ENCODE measurements at regions not wholly inside any gene's neighbourhood (a gene's known extent, or its start where the extent isn't known, plus 50 kb on each side); places are given as distances from the start of the nearest gene placed in this dataset.

GRCh38 chrX:131614241-131614640 is 70.4 kb downstream of the OR13H1 start (continued):
- TF ChIP-seq ATF2 (tag by site-specific recombination; IDR thresholded peaks at IDR 0.05; ENCODE audit: low read depth) = no peak

- Histone ChIP-seq H3K4me1 (ENCODE audit: control insufficient read depth, insufficient read depth, low read length) (no peaks in the 10 kb centered on the region), H3K9me3 (ENCODE audit: control insufficient read depth, insufficient read depth, low read depth, low read length) (no peaks in the 10 kb centered on the region), H3K27ac (ENCODE audit: extremely low read depth, low read depth, low read length) (no peak overlapping the region), H3K4me3 (ENCODE audit: low read depth, low read length) (no peak overlapping the region), H3K36me3 (ENCODE audit: control insufficient read depth in 2 of 2, insufficient read depth in 1 of 2, low read length in 2 of 2) (no peaks in the 10 kb centered on the region)
- CTCF ChIA-PET = no interaction called here
- POLR2A ChIA-PET = no interaction called here
- no peak for TF ChIP-seq ZNF202 (tag by site-specific recombination; IDR thresholded peaks at IDR 0.05; ENCODE audit: borderline replicate concordance)
- no peak for TF ChIP-seq ZBTB10 (tag by site-specific recombination; IDR thresholded peaks at IDR 0.05)
- TF ChIP-seq SETDB1 (IDR thresholded peaks at IDR 0.05; ENCODE audit: insufficient read length, low read length) = peak; percentile 38
These were observed 73.3 kb downstream of the OR13H1 start for GRCh38 chrX:131617182-131617581.

GRCh38 chrX:131621650-131622049 is 77.8 kb downstream of the OR13H1 start:
- Histone ChIP-seq H3K36me3 (ENCODE audit: control insufficient read depth in 2 of 2, insufficient read depth in 1 of 2, low read length in 2 of 2) (no peaks in the 10 kb centered on the region), H3K9me3 (ENCODE audit: control insufficient read depth, insufficient read depth, low read depth, low read length) (no peaks in the 10 kb centered on the region; the same call in 1 of the 2 replicates), H3K4me1 (ENCODE audit: control insufficient read depth, insufficient read depth, low read length) (no peaks in the 10 kb centered on the region), H3K4me3 (ENCODE audit: low read depth, low read length) (no peak overlapping the region), H3K27ac (ENCODE audit: extremely low read depth, low read depth, low read length) (no peak overlapping the region)
- CTCF ChIA-PET = interaction anchor here (1.0 to 4.7 kb wide), 3 partner anchors 10 to 56 kb away, joined by 4 to 22 read pairs (median 8); no protein-coding TSS in a partner anchor
- TF ChIP-seq KLF1 (tag by site-specific recombination; IDR thresholded peaks at IDR 0.05) (no peak), ZNF776 (tag by site-specific recombination; IDR thresholded peaks at IDR 0.05; ENCODE audit: borderline replicate concordance) (no peak), ZNF701 (tag by site-specific recombination; IDR thresholded peaks at IDR 0.05) (no peak), ZNF184 (tag by site-specific recombination; IDR thresholded peaks at IDR 0.05) (no peak), ZNF513 (tag by site-specific recombination; IDR thresholded peaks at IDR 0.05) (no peak), HIC1 (tag by site-specific recombination; IDR thresholded peaks at IDR 0.05) (no peak), ZNF529 (tag by site-specific recombination; IDR thresholded peaks at IDR 0.05; ENCODE audit: insufficient replicate concordance) (no peak), ZBTB49 (tag by site-specific recombination; IDR thresholded peaks at IDR 0.05; ENCODE audit: low read depth) (no peak), ZNF19 (tag by site-specific recombination; IDR thresholded peaks at IDR 0.05; ENCODE audit: low read depth) (no peak), MZF1 (tag by site-specific recombination; IDR thresholded peaks at IDR 0.05; ENCODE audit: borderline replicate concordance) (no peak)
- POLR2A ChIA-PET = no interaction called here

All from HEK293 (cell line).